Breast epithelium (tissue), 4 donors: ENCODE measurements at regions not wholly inside any gene's neighbourhood (a gene's known extent, or its start where the extent isn't known, plus 50 kb on each side); places are given as distances from the start of the nearest gene placed in this dataset.

ENCODE experiments used
- DNase-seq, 2 donors: peaks; one replicate each; pipeline ENCODE4 v3.0.0-alpha.2; 2019; ENCODE audit warnings: low spot score in 2 of 2
- H3K27ac ChIP-seq, 2 donors: fragments of 200-600 bp; sonication (generic) in 1 of 2; one replicate each; pipeline ENCODE4 v1.5.1; 2016 to 2019; ENCODE audit warnings: mild to moderate bottlenecking in 1 of 2
- H3K27me3 ChIP-seq, 2 donors: fragments of 200-600 bp; sonication (generic) in 1 of 2; one replicate each; pipeline versions ENCODE4 v1.5.1 to v1.6.0; 2017 to 2019; ENCODE audit warnings: control low read depth in 1 of 2, mild to moderate bottlenecking in 1 of 2
- H3K36me3 ChIP-seq: fragments of 200-600 bp; one replicate; pipeline ENCODE4 v1.5.1; 2019
- H3K4me1 ChIP-seq, 2 donors: fragments of 200-600 bp; sonication (generic); one replicate each; pipeline ENCODE4 v1.5.1; 2016 to 2019; ENCODE audit warnings: control low read depth in 1 of 2
- H3K4me3 ChIP-seq, 3 donors: fragments of 200-600 bp; sonication (generic); 1 replicate in 2 of 3; 2 replicates in 1 of 3; pipeline ENCODE4 v1.5.1; 2016 to 2019; ENCODE audit warnings: mild to moderate bottlenecking in 3 of 3, moderate library complexity in 2 of 3
- H3K9me3 ChIP-seq, 2 donors: fragments of 200-600 bp; sonication (generic) in 1 of 2; one replicate each; pipeline ENCODE4 v1.5.1; 2016 to 2019; ENCODE audit warnings: control low read depth in 1 of 2
- CTCF ChIP-seq, 3 donors: fragments of 450-650 bp; IDR thresholded peaks; one replicate each; pipeline ENCODE4 v1.5.1; 2016 to 2017; ENCODE audit warnings: antibody characterized with exemption in 3 of 3, mild to moderate bottlenecking in 3 of 3, moderate library complexity in 3 of 3
- POLR2A ChIP-seq: fragments of 450-650 bp; IDR thresholded peaks from one replicate; pipeline ENCODE4 v1.6.1; 2016; ENCODE audit warnings: antibody characterized with exemption, mild to moderate bottlenecking, moderate library complexity
- POLR2AphosphoS5 ChIP-seq, 3 donors: sonication (generic); formaldehyde crosslinking; IDR thresholded peaks; one replicate each; pipeline ENCODE4 v1.6.1; 2017; ENCODE audit warnings: antibody characterized with exemption in 3 of 3
- intact Hi-C: fragments of 100-400 bp; cut with DNase I; formaldehyde crosslinking; loops from one replicate; pipeline ENCODE4 v1.15.1; 2023; ENCODE audit warnings: low total_unique reads

DNA sequence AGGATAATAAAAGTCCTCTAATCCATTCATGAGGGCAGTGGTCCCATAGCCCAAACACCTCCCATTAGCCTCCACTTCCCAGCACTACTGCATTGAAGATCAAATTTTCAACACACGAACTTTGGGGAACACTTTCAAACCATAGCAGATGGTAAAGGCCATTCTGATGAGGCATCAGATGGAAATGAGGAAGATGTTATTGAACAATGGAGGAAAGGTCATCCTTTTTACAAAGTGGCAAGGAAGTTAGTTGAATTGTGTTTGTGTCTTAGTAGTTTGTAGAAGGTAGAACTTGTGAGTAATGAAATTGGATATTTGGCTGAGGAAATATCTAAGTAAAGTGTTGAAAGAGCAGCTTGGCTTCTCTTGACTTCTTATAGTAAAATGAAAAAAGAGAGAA is 93.3 kb upstream of the NLRP1 start:
- no peaks in the 10 kb centered on the region for H3K9me3 ChIP-seq

DNA sequence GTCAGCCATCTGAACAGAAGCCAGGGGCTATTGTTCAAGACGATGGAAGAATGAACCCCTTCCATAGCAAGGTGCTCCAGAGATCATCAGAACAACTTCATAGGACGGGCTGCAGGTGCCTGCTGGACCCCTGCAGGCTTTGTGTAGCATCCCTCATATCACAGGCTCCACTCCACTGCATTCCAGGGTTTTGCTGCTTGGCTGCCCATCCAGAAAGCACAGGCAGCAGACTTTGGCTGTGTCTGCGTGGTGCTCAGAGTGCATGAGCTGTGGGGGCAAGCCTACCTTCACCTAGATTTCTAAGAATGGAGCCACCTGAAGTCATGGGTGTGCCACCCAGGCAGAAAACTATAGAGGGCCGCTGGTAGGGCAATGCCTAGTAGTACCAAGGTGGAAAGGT is 93.9 kb upstream of the NLRP1 start:
- intact Hi-C loops = loop anchor here (5.0 kb wide), 1 partner anchor 439 kb away; no protein-coding TSS in a partner anchor
- peaks cover 0 to 10% of the 10 kb centered on the region in 2 donors for H3K27me3 ChIP-seq

More for the DNA sequence above, 93.3 kb upstream of the NLRP1 start:
- Histone ChIP-seq H3K4me1 (no peaks in the 10 kb centered on the region), H3K4me3 (no peak overlapping the region), H3K27me3 (peaks cover 0 to 12% of the 10 kb centered on the region in 2 donors), H3K36me3 (no peaks in the 10 kb centered on the region), H3K27ac (no peak overlapping the region)
- DNase-seq = no peak
- intact Hi-C loops = loop anchor here (5.0 kb wide), 1 partner anchor 440 kb away; no protein-coding TSS in a partner anchor
- TF ChIP-seq POLR2A (no peak), POLR2AphosphoS5 (IDR thresholded peaks at IDR 0.05) (no peak), CTCF (IDR thresholded peaks at IDR 0.05) (no peak)

GRCh38 chr17:5680766-5681165 is 96.5 kb upstream of the NLRP1 start:
- no peak overlapping the region for H3K27ac ChIP-seq
- H3K9me3 ChIP-seq = peaks cover 5% of the 10 kb centered on the region in 2 donors
- H3K4me3 ChIP-seq = no peak overlapping the region
- H3K36me3 ChIP-seq = no peaks in the 10 kb centered on the region
- no peak for TF ChIP-seq CTCF (IDR thresholded peaks at IDR 0.05)
- TF ChIP-seq POLR2AphosphoS5 (IDR thresholded peaks at IDR 0.05) = no peak
- no peak for TF ChIP-seq POLR2A
- intact Hi-C loops = no loop called here
- H3K27me3 ChIP-seq = peaks cover 0 to 8% of the 10 kb centered on the region in 2 donors
- H3K4me1 ChIP-seq = no peaks in the 10 kb centered on the region
- DNase-seq = no peak

More for the DNA sequence above, 93.9 kb upstream of the NLRP1 start:
- H3K4me3 ChIP-seq = no peak overlapping the region
- H3K9me3 ChIP-seq = no peaks in the 10 kb centered on the region
- no peak overlapping the region for H3K27ac ChIP-seq
- no peaks in the 10 kb centered on the region for H3K36me3 ChIP-seq
- H3K4me1 ChIP-seq = no peaks in the 10 kb centered on the region
- no peak for DNase-seq
- no peak for TF ChIP-seq POLR2AphosphoS5 (IDR thresholded peaks at IDR 0.05)

GRCh38 chr17:5683241-5683640 is 98.9 kb upstream of the NLRP1 start:
- no peak overlapping the region for H3K27ac ChIP-seq
- intact Hi-C loops = no loop called here
- H3K27me3 ChIP-seq = peaks cover 0 to 8% of the 10 kb centered on the region in 2 donors
- no peaks in the 10 kb centered on the region for H3K4me1 ChIP-seq
- no peak for TF ChIP-seq CTCF (IDR thresholded peaks at IDR 0.05)
- no peak for TF ChIP-seq POLR2AphosphoS5 (IDR thresholded peaks at IDR 0.05)
- no peak for TF ChIP-seq POLR2A
- no peak overlapping the region for H3K4me3 ChIP-seq
- DNase-seq = no peak
- peaks cover 7% of the 10 kb centered on the region in 2 donors for H3K9me3 ChIP-seq
- no peaks in the 10 kb centered on the region for H3K36me3 ChIP-seq

DNA sequence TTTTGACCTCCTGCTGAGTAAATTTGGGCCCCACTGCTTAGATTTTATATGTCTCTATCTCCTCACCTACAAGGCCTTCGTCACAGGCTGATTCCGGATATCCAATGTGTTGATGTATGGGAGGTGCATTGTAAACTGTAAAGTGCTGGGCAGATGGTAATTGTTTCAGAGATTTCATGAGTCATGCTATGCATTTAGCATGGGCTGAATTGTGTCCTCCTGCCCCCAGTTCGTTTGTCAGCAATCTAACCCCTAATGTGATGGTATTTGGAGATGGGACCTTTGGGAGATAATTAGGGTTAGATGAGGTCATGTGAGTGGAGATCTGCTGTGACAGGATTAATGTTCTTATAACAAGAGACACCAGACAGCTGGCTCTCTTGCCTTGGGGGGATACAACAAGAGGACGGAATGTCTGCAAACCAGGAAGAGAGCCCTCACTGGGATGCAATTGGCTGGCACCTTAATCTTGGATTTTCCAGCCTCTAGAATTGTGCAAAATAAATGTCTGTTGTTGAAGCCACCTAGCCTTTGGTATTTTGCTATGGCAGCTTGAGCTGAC is 101.8 kb upstream of the NLRP1 start:
- no peak for DNase-seq
- intact Hi-C loops = no loop called here
- Histone ChIP-seq H3K27ac (no peak overlapping the region), H3K36me3 (no peaks in the 10 kb centered on the region), H3K4me1 (no peaks in the 10 kb centered on the region), H3K4me3 (no peak overlapping the region), H3K27me3 (peaks cover 0 to 3% of the 10 kb centered on the region in 2 donors), H3K9me3 (peaks cover 7% of the 10 kb centered on the region in 2 donors)
- TF ChIP-seq POLR2A (no peak), CTCF (IDR thresholded peaks at IDR 0.05) (no peak), POLR2AphosphoS5 (IDR thresholded peaks at IDR 0.05) (no peak)
